ENCODE measurements at regions not wholly inside any gene's neighbourhood (a gene's known extent, or its start where the extent isn't known, plus 50 kb on each side); places are given as distances from the start of the nearest gene placed in this dataset.
"Not testable (repeated sequence)": the region's sequence is repeated elsewhere in the genome, so short reads cannot be mapped to it uniquely, and the experiment has no call there.

DNA sequence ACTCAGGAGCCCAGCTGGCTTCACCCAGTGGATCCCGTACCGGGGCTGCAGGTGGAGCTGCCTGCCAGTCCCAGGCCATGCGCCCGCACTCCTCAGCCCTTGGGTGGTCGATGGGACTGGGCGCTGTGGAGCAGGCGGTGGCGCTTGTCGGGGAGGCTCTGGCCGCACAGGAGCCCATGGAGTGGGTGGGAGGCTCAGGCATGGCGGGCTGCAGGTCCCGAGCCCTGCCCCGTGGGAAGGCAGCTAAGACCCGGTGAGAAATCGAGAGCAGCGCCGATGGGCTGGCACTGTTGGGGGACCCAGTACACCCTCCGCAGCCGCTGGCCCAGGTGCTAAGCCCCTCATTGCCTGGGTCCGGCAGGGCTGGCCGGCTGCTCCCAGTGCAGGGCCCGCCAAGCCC lies 1205.6 kb downstream of the DIAPH3 start:
- TF ChIP-seq, protein P1, sequence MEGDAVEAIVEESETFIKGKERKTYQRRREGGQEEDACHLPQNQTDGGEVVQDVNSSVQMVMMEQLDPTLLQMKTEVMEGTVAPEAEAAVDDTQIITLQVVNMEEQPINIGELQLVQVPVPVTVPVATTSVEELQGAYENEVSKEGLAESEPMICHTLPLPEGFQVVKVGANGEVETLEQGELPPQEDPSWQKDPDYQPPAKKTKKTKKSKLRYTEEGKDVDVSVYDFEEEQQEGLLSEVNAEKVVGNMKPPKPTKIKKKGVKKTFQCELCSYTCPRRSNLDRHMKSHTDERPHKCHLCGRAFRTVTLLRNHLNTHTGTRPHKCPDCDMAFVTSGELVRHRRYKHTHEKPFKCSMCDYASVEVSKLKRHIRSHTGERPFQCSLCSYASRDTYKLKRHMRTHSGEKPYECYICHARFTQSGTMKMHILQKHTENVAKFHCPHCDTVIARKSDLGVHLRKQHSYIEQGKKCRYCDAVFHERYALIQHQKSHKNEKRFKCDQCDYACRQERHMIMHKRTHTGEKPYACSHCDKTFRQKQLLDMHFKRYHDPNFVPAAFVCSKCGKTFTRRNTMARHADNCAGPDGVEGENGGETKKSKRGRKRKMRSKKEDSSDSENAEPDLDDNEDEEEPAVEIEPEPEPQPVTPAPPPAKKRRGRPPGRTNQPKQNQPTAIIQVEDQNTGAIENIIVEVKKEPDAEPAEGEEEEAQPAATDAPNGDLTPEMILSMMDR (IDR thresholded peaks at IDR 0.05), result not testable (repeated sequence)
- TF ChIP-seq POLR2AphosphoS5 (IDR thresholded peaks at IDR 0.05); POLR2A (IDR thresholded peaks at IDR 0.05; ENCODE audit: low read depth); EP300 (IDR thresholded peaks at IDR 0.05): not testable (repeated sequence)
